CD14-positive monocyte (primary cell): ENCODE measurements at regions not wholly inside any gene's neighbourhood (a gene's known extent, or its start where the extent isn't known, plus 50 kb on each side); places are given as distances from the start of the nearest gene placed in this dataset.

Source experiments
- DNase-seq, 3 donors: peaks; one replicate each; pipeline ENCODE4 v3.0.0-alpha.2; 2011 to 2022
- H2AFZ ChIP-seq: 2 replicates; pipeline ENCODE4 v1.6.0; 2012; ENCODE audit warnings: mild to moderate bottlenecking, low read depth, low read length, inconsistent platforms; ENCODE audit not compliant: insufficient read depth, poor library complexity, severe bottlenecking
- H3K27ac ChIP-seq, 2 donors: 1 replicate in 1 of 2; 2 replicates in 1 of 2; pipeline ENCODE4 v1.5.1; 2012 to 2013; ENCODE audit warnings: low read length in 2 of 2, control low read depth in 1 of 2, inconsistent platforms in 1 of 2, low read depth in 1 of 2, mild to moderate bottlenecking in 1 of 2
- H3K27me3 ChIP-seq, 2 donors: one replicate each; pipeline versions ENCODE4 v1.6.0 to v1.6.1; 2011 to 2013; ENCODE audit warnings: low read length in 2 of 2; ENCODE audit not compliant: control insufficient read depth in 2 of 2, insufficient read depth in 2 of 2
- H3K36me3 ChIP-seq, 2 donors: replicated peaks in 1 of 2; 1 replicate in 1 of 2; 2 replicates in 1 of 2; pipeline versions ENCODE4 v1.5.1 to v1.6.1; 2012 to 2013; ENCODE audit warnings: low read length in 2 of 2, control low read depth in 1 of 2, inconsistent platforms in 1 of 2, mild to moderate bottlenecking in 1 of 2; ENCODE audit not compliant: insufficient read depth in 2 of 2, control insufficient read depth in 1 of 2
- H3K4me1 ChIP-seq, 2 donors: 1 replicate in 1 of 2; 2 replicates in 1 of 2; pipeline versions ENCODE4 v1.5.1 to v1.6.1; 2012 to 2013; ENCODE audit warnings: low read length in 2 of 2, control low read depth in 1 of 2, inconsistent platforms in 1 of 2, mild to moderate bottlenecking in 1 of 2, moderate library complexity in 1 of 2; ENCODE audit not compliant: insufficient read depth in 2 of 2, control insufficient read depth in 1 of 2
- H3K4me2 ChIP-seq: replicated peaks from 2 replicates; pipeline ENCODE3; 2012; ENCODE audit warnings: low read length, moderate library complexity, mild to moderate bottlenecking; ENCODE audit not compliant: poor library complexity, severe bottlenecking; ENCODE audit errors: extremely low read depth
- H3K4me3 ChIP-seq, 3 experiments: fragments of 200-600 bp in 1 of 3; sonication (generic) in 1 of 3; replicated peaks in 1 of 3; 1 replicate in 2 of 3; 2 replicates in 1 of 3; pipeline ENCODE4 v1.5.1; 2011 to 2013; ENCODE audit warnings: low read length in 3 of 3, mild to moderate bottlenecking in 3 of 3, control low read depth in 2 of 3, low read depth in 2 of 3, inconsistent platforms in 1 of 3, moderate library complexity in 1 of 3
- H3K79me2 ChIP-seq: 2 replicates; pipeline ENCODE4 v1.6.0; 2012; ENCODE audit warnings: mild to moderate bottlenecking, control low read depth, inconsistent platforms, low read length, moderate library complexity; ENCODE audit not compliant: insufficient read depth
- H3K9ac ChIP-seq: 2 replicates; pipeline ENCODE4 v1.6.0; 2017; ENCODE audit warnings: low read length, mild to moderate bottlenecking; ENCODE audit not compliant: insufficient read depth, poor library complexity, severe bottlenecking
- H3K9me3 ChIP-seq, 2 donors: replicated peaks in 1 of 2; 1 replicate in 1 of 2; 2 replicates in 1 of 2; pipeline versions ENCODE4 v1.5.1 to v1.6.1; 2012 to 2013; ENCODE audit warnings: low read length in 2 of 2, control low read depth in 1 of 2; ENCODE audit not compliant: control insufficient read depth in 1 of 2, insufficient read depth in 1 of 2
- H4K20me1 ChIP-seq: 2 replicates; pipeline ENCODE4 v1.6.0; 2012; ENCODE audit warnings: mild to moderate bottlenecking, low read length, control low read depth, moderate library complexity; ENCODE audit not compliant: insufficient read depth
- H3K27ac Mint-ChIP-seq, 7 donors: one replicate each; pipeline ENCODE4 v1.8.0; 2020; ENCODE audit warnings: mild to moderate bottlenecking in 7 of 7, mixed read lengths in 7 of 7, moderate library complexity in 6 of 7, inconsistent platforms in 2 of 7
- H3K27me3 Mint-ChIP-seq, 3 donors: one replicate each; pipeline ENCODE4 v1.8.0; 2021 to 2022; ENCODE audit warnings: low read depth in 3 of 3, mild to moderate bottlenecking in 3 of 3, mixed read lengths in 3 of 3, moderate library complexity in 3 of 3, inconsistent platforms in 1 of 3
- H3K36me3 Mint-ChIP-seq, 2 donors: one replicate each; pipeline ENCODE4 v1.8.0; 2020; ENCODE audit warnings: mixed read lengths in 2 of 2, inconsistent platforms in 1 of 2, mild to moderate bottlenecking in 1 of 2
- H3K4me1 Mint-ChIP-seq: one replicate; pipeline ENCODE4 v1.8.0; 2020; ENCODE audit warnings: mild to moderate bottlenecking, mixed read lengths
- H3K4me3 Mint-ChIP-seq, 2 donors: one replicate each; pipeline ENCODE4 v1.8.0; 2020; ENCODE audit warnings: mild to moderate bottlenecking in 2 of 2, mixed read lengths in 2 of 2, moderate library complexity in 1 of 2
- H3K9me3 Mint-ChIP-seq, 7 donors: one replicate each; pipeline ENCODE4 v1.8.0; 2020 to 2022; ENCODE audit warnings: mixed read lengths in 7 of 7, mild to moderate bottlenecking in 6 of 7, moderate library complexity in 6 of 7, inconsistent platforms in 2 of 7
- WGBS: methylation state at CpG from one replicate; pipeline ENCODE4 v1.1.5; 2013; ENCODE audit warnings: missing lambda C conversion rate; ENCODE audit not compliant: insufficient coverage; 5-methylcytosine and 5-hydroxymethylcytosine counted together
- intact Hi-C, 2 donors: fragments of 100-400 bp; cut with micrococcal nuclease; formaldehyde crosslinking; loops; one replicate each; pipeline versions ENCODE4 v1.15.0 to v1.15.1; 2023
- TF ChIP-seq, protein P1 (sequence below): fragments of 200-600 bp; IDR thresholded peaks from one replicate; pipeline ENCODE4 v1.8.0; 2022; ENCODE audit warnings: antibody characterized with exemption, mild to moderate bottlenecking

DNA sequence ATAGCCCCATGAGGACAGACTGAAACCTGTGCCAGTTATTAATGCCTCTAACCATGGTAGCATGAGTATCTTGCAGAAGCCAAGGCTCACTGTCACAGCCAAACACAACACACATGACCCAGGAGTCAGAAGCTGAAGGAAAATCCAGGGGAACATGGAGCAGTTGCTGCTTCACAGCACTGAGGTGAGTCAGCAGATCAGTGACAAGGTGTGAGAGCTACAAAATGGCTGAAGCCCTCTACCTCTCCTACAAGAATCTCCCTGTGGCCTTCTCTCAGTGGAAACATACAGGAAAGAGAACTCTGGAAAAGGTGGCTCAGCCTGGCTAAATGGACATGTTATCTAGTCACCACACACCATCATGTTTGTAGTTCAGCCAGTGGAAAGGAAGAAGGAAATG is 93.5 kb downstream of the NAB1 start:
- H2AFZ ChIP-seq: no peak overlapping the region
- intact Hi-C loops: no loop called here

DNA sequence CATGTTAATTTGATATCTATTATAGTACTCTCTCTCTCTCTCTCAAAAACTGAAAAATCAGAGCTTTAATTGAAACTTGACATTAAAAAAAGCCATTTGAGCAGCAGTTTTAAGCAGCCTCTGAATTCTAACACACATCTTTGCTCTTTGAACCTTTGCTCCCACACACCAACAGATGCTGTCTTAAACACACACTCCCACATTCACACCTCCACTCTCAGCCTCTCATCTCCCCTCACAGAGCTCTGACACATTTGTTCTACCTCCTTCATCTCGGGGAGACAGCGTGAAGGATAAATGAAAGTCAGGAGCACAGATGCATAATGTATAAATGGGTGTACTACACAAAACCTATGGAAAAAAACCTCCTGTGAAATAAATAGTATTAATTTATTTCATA is 95.2 kb downstream of the NAB1 start:
- Mint-ChIP-seq H3K36me3 (no peaks in the 10 kb centered on the region), H3K27me3 (peaks cover 0 to 1% (median 0%) of the 10 kb centered on the region in 3 donors), H3K27ac (no peak overlapping the region), H3K4me1 (peaks cover 2% of the 10 kb centered on the region), H3K9me3 (peaks cover 0 to 3% (median 0%) of the 10 kb centered on the region in 7 donors), H3K4me3 (no peak overlapping the region)
- intact Hi-C loops: no loop called here
- no CpG with 5 or more reads among the region's 2 CpGs for WGBS
- no peaks in the 10 kb centered on the region for H3K27me3 ChIP-seq
- no peak overlapping the region for H2AFZ ChIP-seq
- no peak overlapping the region for H3K9ac ChIP-seq
- no peaks in the 10 kb centered on the region for H3K79me2 ChIP-seq
- H3K36me3 ChIP-seq: no peaks in the 10 kb centered on the region
- H3K4me1 ChIP-seq: no peaks in the 10 kb centered on the region
- TF ChIP-seq, protein P1, sequence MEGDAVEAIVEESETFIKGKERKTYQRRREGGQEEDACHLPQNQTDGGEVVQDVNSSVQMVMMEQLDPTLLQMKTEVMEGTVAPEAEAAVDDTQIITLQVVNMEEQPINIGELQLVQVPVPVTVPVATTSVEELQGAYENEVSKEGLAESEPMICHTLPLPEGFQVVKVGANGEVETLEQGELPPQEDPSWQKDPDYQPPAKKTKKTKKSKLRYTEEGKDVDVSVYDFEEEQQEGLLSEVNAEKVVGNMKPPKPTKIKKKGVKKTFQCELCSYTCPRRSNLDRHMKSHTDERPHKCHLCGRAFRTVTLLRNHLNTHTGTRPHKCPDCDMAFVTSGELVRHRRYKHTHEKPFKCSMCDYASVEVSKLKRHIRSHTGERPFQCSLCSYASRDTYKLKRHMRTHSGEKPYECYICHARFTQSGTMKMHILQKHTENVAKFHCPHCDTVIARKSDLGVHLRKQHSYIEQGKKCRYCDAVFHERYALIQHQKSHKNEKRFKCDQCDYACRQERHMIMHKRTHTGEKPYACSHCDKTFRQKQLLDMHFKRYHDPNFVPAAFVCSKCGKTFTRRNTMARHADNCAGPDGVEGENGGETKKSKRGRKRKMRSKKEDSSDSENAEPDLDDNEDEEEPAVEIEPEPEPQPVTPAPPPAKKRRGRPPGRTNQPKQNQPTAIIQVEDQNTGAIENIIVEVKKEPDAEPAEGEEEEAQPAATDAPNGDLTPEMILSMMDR: no peak
- H3K9me3 ChIP-seq: no peaks in the 10 kb centered on the region
- H3K4me3 ChIP-seq: no peak overlapping the region
- no peak overlapping the region for H3K4me2 ChIP-seq
- no peak overlapping the region for H3K27ac ChIP-seq
- no peak for DNase-seq
- H4K20me1 ChIP-seq: no peaks in the 10 kb centered on the region

More for the DNA sequence above, 93.5 kb downstream of the NAB1 start:
- H3K36me3 ChIP-seq: no peaks in the 10 kb centered on the region
- peaks cover 0 to 1% (median 0%) of the 10 kb centered on the region in 3 donors for H3K27me3 Mint-ChIP-seq
- TF ChIP-seq, protein P1: no peak
- no peak for DNase-seq
- H3K79me2 ChIP-seq: no peaks in the 10 kb centered on the region
- H3K4me3 ChIP-seq: no peak overlapping the region
- H3K4me1 Mint-ChIP-seq: peaks cover 2% of the 10 kb centered on the region
- H3K27ac Mint-ChIP-seq: no peak overlapping the region
- H3K27ac ChIP-seq: no peak overlapping the region
- no peak overlapping the region for H3K9ac ChIP-seq
- H3K9me3 Mint-ChIP-seq: peaks cover 0 to 6% (median 0%) of the 10 kb centered on the region in 7 donors
- H3K9me3 ChIP-seq: no peaks in the 10 kb centered on the region
- H3K36me3 Mint-ChIP-seq: no peaks in the 10 kb centered on the region
- H3K4me1 ChIP-seq: no peaks in the 10 kb centered on the region
- no peaks in the 10 kb centered on the region for H4K20me1 ChIP-seq
- H3K4me2 ChIP-seq: no peak overlapping the region
- H3K4me3 Mint-ChIP-seq: no peak overlapping the region
- no peaks in the 10 kb centered on the region for H3K27me3 ChIP-seq
